ENCODE measurements at regions not wholly inside any gene's neighbourhood (a gene's known extent, or its start where the extent isn't known, plus 50 kb on each side); places are given as distances from the start of the nearest gene placed in this dataset.

DNA sequence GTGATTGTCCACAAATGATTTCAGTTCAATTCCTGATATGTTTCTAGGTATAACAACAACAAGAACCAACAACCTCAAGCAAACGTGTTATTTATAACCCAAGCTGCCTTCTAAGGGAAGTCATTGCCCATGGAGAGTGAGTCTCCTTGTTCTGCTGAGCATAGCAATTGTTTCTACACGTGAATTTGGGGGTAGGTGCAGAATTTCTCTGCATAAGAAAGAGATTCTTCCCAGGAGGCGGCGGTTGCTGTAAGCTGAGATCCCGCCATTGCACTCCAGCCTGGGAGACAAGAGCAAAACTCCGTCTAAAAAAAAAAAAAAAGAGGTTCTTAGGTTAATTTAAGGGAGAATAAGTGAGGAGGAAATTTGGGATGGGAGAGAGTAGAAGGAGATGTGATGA, 226.5 kb upstream of the PELI2 start:
- TF ChIP-seq, protein P1, sequence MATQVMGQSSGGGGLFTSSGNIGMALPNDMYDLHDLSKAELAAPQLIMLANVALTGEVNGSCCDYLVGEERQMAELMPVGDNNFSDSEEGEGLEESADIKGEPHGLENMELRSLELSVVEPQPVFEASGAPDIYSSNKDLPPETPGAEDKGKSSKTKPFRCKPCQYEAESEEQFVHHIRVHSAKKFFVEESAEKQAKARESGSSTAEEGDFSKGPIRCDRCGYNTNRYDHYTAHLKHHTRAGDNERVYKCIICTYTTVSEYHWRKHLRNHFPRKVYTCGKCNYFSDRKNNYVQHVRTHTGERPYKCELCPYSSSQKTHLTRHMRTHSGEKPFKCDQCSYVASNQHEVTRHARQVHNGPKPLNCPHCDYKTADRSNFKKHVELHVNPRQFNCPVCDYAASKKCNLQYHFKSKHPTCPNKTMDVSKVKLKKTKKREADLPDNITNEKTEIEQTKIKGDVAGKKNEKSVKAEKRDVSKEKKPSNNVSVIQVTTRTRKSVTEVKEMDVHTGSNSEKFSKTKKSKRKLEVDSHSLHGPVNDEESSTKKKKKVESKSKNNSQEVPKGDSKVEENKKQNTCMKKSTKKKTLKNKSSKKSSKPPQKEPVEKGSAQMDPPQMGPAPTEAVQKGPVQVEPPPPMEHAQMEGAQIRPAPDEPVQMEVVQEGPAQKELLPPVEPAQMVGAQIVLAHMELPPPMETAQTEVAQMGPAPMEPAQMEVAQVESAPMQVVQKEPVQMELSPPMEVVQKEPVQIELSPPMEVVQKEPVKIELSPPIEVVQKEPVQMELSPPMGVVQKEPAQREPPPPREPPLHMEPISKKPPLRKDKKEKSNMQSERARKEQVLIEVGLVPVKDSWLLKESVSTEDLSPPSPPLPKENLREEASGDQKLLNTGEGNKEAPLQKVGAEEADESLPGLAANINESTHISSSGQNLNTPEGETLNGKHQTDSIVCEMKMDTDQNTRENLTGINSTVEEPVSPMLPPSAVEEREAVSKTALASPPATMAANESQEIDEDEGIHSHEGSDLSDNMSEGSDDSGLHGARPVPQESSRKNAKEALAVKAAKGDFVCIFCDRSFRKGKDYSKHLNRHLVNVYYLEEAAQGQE (IDR thresholded peaks at IDR 0.05): no peak
- TF ChIP-seq NR2F2 (IDR thresholded peaks at IDR 0.05) (no peak), GABPA (IDR thresholded peaks at IDR 0.05 in 1 of 2, conservative IDR thresholded peaks at IDR 0.05 in 1 of 2) (no peak), FOXA2 (IDR thresholded peaks at IDR 0.05) (no peak), RAD21 (IDR thresholded peaks at IDR 0.05) (no peak), RXRA (IDR thresholded peaks at IDR 0.05) (no peak), SP1 (IDR thresholded peaks at IDR 0.05) (no peak), YY1 (IDR thresholded peaks at IDR 0.05) (no peak), FOXA1 (IDR thresholded peaks at IDR 0.05) (no peak), HNF4A (conservative IDR thresholded peaks at IDR 0.05) (no peak)
- TF ChIP-seq, protein P2, sequence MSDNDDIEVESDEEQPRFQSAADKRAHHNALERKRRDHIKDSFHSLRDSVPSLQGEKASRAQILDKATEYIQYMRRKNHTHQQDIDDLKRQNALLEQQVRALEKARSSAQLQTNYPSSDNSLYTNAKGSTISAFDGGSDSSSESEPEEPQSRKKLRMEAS (IDR thresholded peaks at IDR 0.05): no peak
- TF ChIP-seq, protein P3, sequence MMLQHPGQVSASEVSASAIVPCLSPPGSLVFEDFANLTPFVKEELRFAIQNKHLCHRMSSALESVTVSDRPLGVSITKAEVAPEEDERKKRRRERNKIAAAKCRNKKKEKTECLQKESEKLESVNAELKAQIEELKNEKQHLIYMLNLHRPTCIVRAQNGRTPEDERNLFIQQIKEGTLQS (IDR thresholded peaks at IDR 0.05): no peak

DNA sequence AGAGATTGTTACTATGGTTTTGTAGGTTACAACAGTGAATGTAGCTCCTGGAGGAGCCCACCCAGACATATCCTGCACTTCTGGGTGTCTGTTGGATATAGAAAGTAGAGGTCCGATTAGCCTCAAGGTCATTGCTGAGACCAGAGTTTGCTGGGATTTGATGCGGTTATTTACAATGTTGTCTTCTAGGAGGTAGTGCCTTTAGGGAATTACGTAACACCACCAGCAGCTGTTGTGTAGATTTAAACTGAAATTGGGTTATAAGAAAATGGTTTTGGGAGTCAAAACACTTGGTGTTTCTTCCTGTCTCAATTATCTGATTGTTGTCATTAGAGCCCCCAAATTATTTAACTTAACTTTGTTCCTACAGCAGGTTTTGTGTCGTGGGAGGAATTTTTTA, 225.3 kb upstream of the PELI2 start:
- WGBS: 69% methylated on average over 4 of the region's 4 CpGs
- Histone ChIP-seq H3K36me3 (ENCODE audit: control insufficient read depth in 4 of 4, insufficient read depth in 3 of 4, low read depth in 1 of 4, low read length in 3 of 4) (no peaks in the 10 kb centered on the region), H3K27me3 (ENCODE audit: control insufficient read depth in 4 of 4, insufficient read depth in 4 of 4, low read length in 3 of 4) (peaks cover 0 to 3% (median 0%) of the 10 kb centered on the region in 4 donors), H3K4me1 (ENCODE audit: control insufficient read depth in 4 of 4, insufficient read depth in 4 of 4, low read length in 3 of 4) (no peaks in the 10 kb centered on the region), H3K9me3 (ENCODE audit: control insufficient read depth in 4 of 4, low read length in 3 of 4) (no peaks in the 10 kb centered on the region), H3K27ac (ENCODE audit: low read depth in 1 of 2, low read length in 2 of 2) (no peak overlapping the region), H3K9ac (ENCODE audit: low read depth in 1 of 2, low read length in 2 of 2) (no peak overlapping the region), H3K4me3 (ENCODE audit: low read depth in 1 of 3, low read length in 3 of 3) (no peak overlapping the region)
- TF ChIP-seq HNF4A (conservative IDR thresholded peaks at IDR 0.05): no peak
- no peak for TF ChIP-seq HNF4G (IDR thresholded peaks at IDR 0.05)
- no peak for TF ChIP-seq GABPA (IDR thresholded peaks at IDR 0.05 in 1 of 2, conservative IDR thresholded peaks at IDR 0.05 in 1 of 2)
- TF ChIP-seq JUND (IDR thresholded peaks at IDR 0.05): no peak
- TF ChIP-seq SP1 (IDR thresholded peaks at IDR 0.05): no peak
- TF ChIP-seq, protein P4, sequence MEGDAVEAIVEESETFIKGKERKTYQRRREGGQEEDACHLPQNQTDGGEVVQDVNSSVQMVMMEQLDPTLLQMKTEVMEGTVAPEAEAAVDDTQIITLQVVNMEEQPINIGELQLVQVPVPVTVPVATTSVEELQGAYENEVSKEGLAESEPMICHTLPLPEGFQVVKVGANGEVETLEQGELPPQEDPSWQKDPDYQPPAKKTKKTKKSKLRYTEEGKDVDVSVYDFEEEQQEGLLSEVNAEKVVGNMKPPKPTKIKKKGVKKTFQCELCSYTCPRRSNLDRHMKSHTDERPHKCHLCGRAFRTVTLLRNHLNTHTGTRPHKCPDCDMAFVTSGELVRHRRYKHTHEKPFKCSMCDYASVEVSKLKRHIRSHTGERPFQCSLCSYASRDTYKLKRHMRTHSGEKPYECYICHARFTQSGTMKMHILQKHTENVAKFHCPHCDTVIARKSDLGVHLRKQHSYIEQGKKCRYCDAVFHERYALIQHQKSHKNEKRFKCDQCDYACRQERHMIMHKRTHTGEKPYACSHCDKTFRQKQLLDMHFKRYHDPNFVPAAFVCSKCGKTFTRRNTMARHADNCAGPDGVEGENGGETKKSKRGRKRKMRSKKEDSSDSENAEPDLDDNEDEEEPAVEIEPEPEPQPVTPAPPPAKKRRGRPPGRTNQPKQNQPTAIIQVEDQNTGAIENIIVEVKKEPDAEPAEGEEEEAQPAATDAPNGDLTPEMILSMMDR (IDR thresholded peaks at IDR 0.05; ENCODE audit: low read depth, low read length, missing input control): no peak
- no peak for TF ChIP-seq RXRA (IDR thresholded peaks at IDR 0.05)
- TF ChIP-seq, protein P2 (IDR thresholded peaks at IDR 0.05): no peak
- no peak for TF ChIP-seq FOXA2 (IDR thresholded peaks at IDR 0.05)
- TF ChIP-seq EGR1 (IDR thresholded peaks at IDR 0.05; ENCODE audit: low read depth in 2 of 2): no peak
- TF ChIP-seq RAD21 (IDR thresholded peaks at IDR 0.05): no peak
- TF ChIP-seq, protein P5, sequence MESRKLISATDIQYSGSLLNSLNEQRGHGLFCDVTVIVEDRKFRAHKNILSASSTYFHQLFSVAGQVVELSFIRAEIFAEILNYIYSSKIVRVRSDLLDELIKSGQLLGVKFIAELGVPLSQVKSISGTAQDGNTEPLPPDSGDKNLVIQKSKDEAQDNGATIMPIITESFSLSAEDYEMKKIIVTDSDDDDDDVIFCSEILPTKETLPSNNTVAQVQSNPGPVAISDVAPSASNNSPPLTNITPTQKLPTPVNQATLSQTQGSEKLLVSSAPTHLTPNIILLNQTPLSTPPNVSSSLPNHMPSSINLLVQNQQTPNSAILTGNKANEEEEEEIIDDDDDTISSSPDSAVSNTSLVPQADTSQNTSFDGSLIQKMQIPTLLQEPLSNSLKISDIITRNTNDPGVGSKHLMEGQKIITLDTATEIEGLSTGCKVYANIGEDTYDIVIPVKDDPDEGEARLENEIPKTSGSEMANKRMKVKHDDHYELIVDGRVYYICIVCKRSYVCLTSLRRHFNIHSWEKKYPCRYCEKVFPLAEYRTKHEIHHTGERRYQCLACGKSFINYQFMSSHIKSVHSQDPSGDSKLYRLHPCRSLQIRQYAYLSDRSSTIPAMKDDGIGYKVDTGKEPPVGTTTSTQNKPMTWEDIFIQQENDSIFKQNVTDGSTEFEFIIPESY (IDR thresholded peaks at IDR 0.05): no peak
- TF ChIP-seq, protein P3 (IDR thresholded peaks at IDR 0.05): no peak
- TF ChIP-seq, protein P1 (IDR thresholded peaks at IDR 0.05): no peak
- no peak for DNase-seq (ENCODE audit: low spot score)

More for the DNA sequence above, 226.5 kb upstream of the PELI2 start:
- Histone ChIP-seq H3K27ac (ENCODE audit: low read depth in 1 of 2, low read length in 2 of 2) (no peak overlapping the region), H3K4me1 (ENCODE audit: control insufficient read depth in 4 of 4, insufficient read depth in 4 of 4, low read length in 3 of 4) (no peaks in the 10 kb centered on the region), H3K9me3 (ENCODE audit: control insufficient read depth in 4 of 4, low read length in 3 of 4) (no peaks in the 10 kb centered on the region), H3K4me3 (ENCODE audit: low read depth in 1 of 3, low read length in 3 of 3) (no peak overlapping the region), H3K36me3 (ENCODE audit: control insufficient read depth in 4 of 4, insufficient read depth in 3 of 4, low read depth in 1 of 4, low read length in 3 of 4) (no peaks in the 10 kb centered on the region), H3K27me3 (ENCODE audit: control insufficient read depth in 4 of 4, insufficient read depth in 4 of 4, low read length in 3 of 4) (peaks cover 0 to 3% (median 0%) of the 10 kb centered on the region in 4 donors), H3K9ac (ENCODE audit: low read depth in 1 of 2, low read length in 2 of 2) (no peak overlapping the region)
- no peak for DNase-seq (ENCODE audit: low spot score)
- 51% methylated on average over 6 of the region's 6 CpGs for WGBS

Measured in liver (tissue), 8 donors.